BE2C (cell line): ENCODE measurements at regions not wholly inside any gene's neighbourhood (a gene's known extent, or its start where the extent isn't known, plus 50 kb on each side); places are given as distances from the start of the nearest gene placed in this dataset.

Experiments used
- DNase-seq: peaks from one replicate; pipeline ENCODE4 v3.0.0-alpha.2; 2020
- H3K27me3 ChIP-seq: fragments of 250-450 bp; sonication (Bioruptor Pico); 2 replicates; pipeline ENCODE4 v1.5.1; 2020; ENCODE audit warnings: mild to moderate bottlenecking
- H3K36me3 ChIP-seq: fragments of 250-450 bp; sonication (Bioruptor Pico); 2 replicates; pipeline ENCODE4 v1.5.1; 2020; ENCODE audit warnings: mild to moderate bottlenecking
- H3K4me1 ChIP-seq: fragments of 250-450 bp; sonication (Bioruptor Pico); 2 replicates; pipeline ENCODE4 v1.5.1; 2020
- H3K4me3 ChIP-seq: 2 replicates; pipeline ENCODE4 v1.5.1; 2011; ENCODE audit warnings: low read depth, low read length
- H3K9me3 ChIP-seq: fragments of 250-450 bp; sonication (Bioruptor Pico); 2 replicates; pipeline ENCODE4 v1.5.1; 2020
- TF ChIP-seq, protein P1 (sequence below): IDR thresholded peaks from 2 replicates; pipeline ENCODE4 v1.5.1; 2012; ENCODE audit warnings: mild to moderate bottlenecking, low read depth, low read length

DNA sequence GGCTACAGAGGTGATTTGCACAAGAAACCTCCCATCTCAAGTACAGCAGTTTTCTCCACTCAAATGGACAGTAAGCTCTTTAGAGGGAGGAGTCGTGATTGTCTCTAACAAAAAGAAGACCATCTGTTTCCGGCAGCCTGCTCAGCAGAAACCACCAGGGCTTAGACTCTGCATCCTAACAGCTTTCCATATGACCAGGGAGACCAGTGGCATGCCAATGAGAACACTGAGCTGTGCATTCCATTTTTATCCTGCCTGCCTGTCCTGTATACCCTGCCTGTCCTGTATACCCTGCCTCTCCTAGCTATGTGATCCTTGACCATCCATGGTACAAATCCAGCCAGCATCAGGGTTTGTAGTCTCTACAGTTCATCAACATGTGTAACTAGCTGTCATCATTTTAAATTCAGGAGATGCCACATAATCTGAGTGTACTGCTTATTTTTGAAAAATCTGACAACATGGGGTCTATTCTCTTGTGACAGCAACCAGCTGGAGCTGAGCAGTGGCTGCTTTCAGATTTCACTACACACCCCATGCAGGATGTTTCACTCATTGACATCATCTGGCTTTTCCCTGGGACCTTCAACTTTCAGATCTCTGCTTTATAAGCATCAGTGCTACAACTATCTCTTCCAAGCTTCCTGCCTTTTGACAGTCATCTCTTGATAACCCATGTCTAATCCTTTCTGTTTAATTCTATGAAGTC lies 50.5 kb upstream of the POU2AF2 start:
- Histone ChIP-seq H3K4me1 (no peaks in the 10 kb centered on the region), H3K9me3 (no peaks in the 10 kb centered on the region), H3K27me3 (no peaks in the 10 kb centered on the region; the same call in 1 of the 2 replicates), H3K36me3 (no peaks in the 10 kb centered on the region), H3K4me3 (no peak overlapping the region)
- TF ChIP-seq, protein P1, sequence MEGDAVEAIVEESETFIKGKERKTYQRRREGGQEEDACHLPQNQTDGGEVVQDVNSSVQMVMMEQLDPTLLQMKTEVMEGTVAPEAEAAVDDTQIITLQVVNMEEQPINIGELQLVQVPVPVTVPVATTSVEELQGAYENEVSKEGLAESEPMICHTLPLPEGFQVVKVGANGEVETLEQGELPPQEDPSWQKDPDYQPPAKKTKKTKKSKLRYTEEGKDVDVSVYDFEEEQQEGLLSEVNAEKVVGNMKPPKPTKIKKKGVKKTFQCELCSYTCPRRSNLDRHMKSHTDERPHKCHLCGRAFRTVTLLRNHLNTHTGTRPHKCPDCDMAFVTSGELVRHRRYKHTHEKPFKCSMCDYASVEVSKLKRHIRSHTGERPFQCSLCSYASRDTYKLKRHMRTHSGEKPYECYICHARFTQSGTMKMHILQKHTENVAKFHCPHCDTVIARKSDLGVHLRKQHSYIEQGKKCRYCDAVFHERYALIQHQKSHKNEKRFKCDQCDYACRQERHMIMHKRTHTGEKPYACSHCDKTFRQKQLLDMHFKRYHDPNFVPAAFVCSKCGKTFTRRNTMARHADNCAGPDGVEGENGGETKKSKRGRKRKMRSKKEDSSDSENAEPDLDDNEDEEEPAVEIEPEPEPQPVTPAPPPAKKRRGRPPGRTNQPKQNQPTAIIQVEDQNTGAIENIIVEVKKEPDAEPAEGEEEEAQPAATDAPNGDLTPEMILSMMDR: no peak
- no peak for DNase-seq

DNA sequence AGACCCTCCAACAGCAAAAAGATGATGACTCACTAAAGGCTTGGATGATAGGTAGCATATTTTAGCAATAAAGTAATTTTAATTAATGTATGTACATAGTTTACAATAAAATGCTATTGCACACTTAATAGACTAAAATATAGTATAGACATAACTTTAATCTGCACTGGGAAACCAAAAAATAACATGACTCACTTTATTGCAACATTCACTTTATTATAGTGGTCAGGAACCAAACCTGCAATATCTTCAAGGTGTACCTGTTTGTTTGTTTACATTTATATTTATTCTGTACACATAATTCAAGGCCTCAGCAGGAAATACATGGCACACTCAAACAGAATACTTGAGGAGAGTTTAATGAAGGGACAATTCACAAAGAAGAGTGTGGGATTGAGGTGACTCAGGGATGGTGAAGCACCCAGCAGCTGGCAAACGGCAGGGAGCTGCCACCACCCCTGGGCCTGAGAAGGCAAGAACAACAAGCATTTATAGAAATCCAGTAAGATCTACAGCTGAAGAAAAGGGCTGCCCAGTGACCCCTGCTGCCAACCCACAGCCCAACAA lies 51.5 kb upstream of the POU2AF2 start:
- no peak for DNase-seq
- TF ChIP-seq, protein P1: no peak
- Histone ChIP-seq H3K9me3 (no peaks in the 10 kb centered on the region), H3K4me1 (no peaks in the 10 kb centered on the region), H3K4me3 (no peak overlapping the region), H3K27me3 (no peaks in the 10 kb centered on the region), H3K36me3 (no peaks in the 10 kb centered on the region)

DNA sequence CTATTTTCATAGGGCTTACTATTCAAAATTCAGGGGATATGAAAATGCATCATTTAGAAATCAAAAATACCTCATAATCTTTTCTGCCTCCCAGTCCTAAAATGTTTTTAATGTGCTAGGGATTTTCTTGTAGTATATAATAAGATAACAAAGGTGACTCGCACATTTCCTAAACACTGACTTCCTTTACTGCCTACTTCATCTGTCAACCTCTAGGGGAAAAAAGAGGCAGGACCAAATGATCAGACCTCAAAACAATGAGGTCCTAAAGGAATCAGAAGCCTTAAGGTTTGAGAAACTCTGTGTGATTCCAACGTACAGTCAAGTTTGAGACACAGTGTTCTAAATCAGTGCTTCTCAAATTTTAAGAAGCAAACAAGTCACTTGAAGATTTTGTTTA lies 56.1 kb upstream of the POU2AF2 start:
- no peak overlapping the region for H3K4me3 ChIP-seq
- TF ChIP-seq, protein P1: no peak
- no peaks in the 10 kb centered on the region for H3K4me1 ChIP-seq
- no peaks in the 10 kb centered on the region for H3K9me3 ChIP-seq
- H3K27me3 ChIP-seq: no peaks in the 10 kb centered on the region
- H3K36me3 ChIP-seq: no peaks in the 10 kb centered on the region
- DNase-seq: no peak

DNA sequence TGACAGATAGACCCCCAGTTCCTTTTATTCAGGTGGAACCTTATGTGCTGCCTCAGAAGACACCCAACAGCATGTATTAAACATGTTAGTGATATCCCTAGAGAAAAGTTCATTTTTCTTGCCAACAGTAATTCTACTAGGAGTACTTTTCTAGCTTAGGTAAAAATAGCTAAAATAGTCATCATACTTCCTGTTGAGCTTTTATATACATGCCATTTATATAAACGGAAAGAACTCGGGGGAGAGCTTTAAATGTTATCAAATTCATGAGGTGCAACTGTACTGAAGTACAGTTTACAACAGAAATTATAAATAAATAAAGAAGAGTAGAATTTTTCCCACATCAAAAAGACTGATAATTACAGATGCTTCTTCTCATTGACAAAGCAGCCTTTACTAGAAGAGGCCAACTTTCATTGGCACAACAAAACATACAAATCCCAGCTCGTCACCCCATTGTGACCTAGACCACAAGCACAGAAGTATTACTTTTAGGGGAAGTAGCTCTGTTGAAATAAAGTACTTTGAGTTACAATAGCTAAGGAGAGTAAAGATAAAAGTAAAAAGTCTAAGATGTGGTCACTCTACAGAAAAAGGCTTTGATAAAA lies 59.1 kb upstream of the POU2AF2 start:
- TF ChIP-seq, protein P1: no peak
- H3K9me3 ChIP-seq: no peaks in the 10 kb centered on the region
- no peaks in the 10 kb centered on the region for H3K36me3 ChIP-seq
- no peaks in the 10 kb centered on the region for H3K27me3 ChIP-seq
- no peaks in the 10 kb centered on the region for H3K4me1 ChIP-seq
- no peak overlapping the region for H3K4me3 ChIP-seq
- no peak for DNase-seq

DNA sequence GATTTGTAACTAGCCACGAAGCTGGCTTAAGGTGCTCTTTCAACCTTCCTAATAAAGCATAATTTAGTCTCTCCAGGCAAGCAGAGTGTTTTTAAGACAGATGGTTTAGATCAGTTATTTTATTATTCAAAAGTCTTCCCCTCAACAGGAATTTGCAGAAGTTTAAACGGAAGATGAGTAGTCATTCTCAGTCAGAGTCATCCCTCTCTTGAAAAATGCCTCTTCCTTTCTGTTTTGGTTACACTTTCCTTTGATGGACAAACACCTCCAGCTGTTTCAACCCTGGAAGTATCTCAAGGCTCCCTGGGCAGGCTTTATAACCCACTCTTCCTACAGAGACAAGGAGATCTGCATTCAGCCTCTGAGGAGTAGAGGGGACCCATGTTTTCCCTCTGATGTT lies 60.3 kb upstream of the POU2AF2 start:
- H3K27me3 ChIP-seq: no peaks in the 10 kb centered on the region
- no peaks in the 10 kb centered on the region for H3K36me3 ChIP-seq
- no peak overlapping the region for H3K4me3 ChIP-seq
- TF ChIP-seq, protein P1: no peak
- H3K9me3 ChIP-seq: no peaks in the 10 kb centered on the region
- H3K4me1 ChIP-seq: no peaks in the 10 kb centered on the region
- no peak for DNase-seq

DNA sequence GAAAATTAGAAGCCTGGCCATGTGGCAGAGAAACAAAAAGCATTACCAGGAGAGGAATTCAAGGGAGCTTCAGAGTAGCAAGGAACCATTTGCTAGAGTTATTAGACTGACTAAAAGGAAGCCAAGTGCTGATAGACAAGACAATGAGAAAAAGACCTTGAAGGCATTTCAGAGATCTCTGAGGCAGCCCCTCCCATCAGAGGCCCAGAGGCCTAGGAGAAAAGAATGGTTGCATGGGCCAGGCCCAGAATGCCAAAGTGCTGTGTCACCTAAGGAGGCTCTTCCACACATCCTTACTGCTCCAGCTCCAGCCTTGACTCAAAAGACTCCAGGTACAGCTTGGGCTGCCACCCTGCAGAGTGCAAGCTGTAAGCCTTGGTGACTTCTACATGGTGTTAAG lies 61.8 kb upstream of the POU2AF2 start:
- Histone ChIP-seq H3K36me3 (no peaks in the 10 kb centered on the region), H3K27me3 (no peaks in the 10 kb centered on the region), H3K4me3 (no peak overlapping the region), H3K4me1 (no peaks in the 10 kb centered on the region), H3K9me3 (no peaks in the 10 kb centered on the region)
- TF ChIP-seq, protein P1: no peak
- no peak for DNase-seq
